ENCODE measurements at regions not wholly inside any gene's neighbourhood (a gene's known extent, or its start where the extent isn't known, plus 50 kb on each side); places are given as distances from the start of the nearest gene placed in this dataset.

DNA sequence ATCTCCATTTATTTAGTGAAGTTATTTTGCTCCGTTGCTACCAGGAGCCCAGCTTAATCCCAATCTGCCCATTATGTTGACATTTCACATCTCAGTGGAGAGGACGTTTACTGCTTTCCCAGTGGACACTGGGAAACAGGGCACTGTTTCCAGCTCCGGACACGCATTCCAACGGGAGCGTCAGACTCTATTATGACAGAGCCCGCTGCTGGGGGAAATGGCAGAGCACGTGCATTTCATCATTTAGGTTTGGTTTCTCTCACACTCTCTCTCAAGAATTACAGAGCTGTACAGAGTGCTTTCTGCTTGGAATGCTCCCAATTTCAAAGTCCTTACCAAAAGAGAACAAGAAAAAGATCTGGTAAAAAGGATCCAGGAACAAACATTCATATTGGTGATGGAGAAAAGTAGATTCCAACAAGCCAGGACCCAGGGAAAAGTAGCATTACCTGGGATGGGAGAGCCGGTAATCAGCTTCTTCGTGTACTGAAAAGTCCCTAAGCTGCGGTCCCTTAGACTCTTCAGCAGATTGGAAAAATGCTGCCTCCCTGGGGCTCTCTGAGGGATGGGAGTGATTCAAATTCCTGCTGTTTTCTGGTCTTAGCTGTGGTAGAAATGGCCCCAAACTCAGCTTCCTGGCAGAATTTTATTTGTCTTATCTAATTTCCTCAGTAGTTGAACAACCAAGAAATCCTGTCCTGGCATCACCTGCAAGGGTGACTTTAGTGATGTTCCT lies 136.0 kb upstream of the THBS1 start:
- DNase-seq (no peak), FAIRE-seq (no peak)
- Histone ChIP-seq H3K27me3 (ENCODE audit: control insufficient read depth in 3 of 3, insufficient read depth in 3 of 3, low read length in 3 of 3) (no peaks in the 10 kb centered on the region), H3K36me3 (ENCODE audit: control insufficient read depth in 3 of 3, insufficient read depth in 2 of 3, low read depth in 1 of 3, low read length in 3 of 3) (no peaks in the 10 kb centered on the region), H3K9me3 (ENCODE audit: control insufficient read depth in 2 of 2, insufficient read depth in 1 of 2, low read depth in 1 of 2, low read length in 1 of 2) (no peaks in the 10 kb centered on the region), H3K27ac (ENCODE audit: low read depth in 1 of 3, low read length in 2 of 3) (no peak overlapping the region), H3K4me1 (ENCODE audit: control insufficient read depth in 3 of 3, insufficient read depth in 2 of 3, low read depth in 1 of 3, low read length in 2 of 3) (no peaks in the 10 kb centered on the region), H3K4me3 (ENCODE audit: low read depth in 1 of 3, low read length in 3 of 3) (no peak overlapping the region)
- 69 to 87% (median 81%) methylated on average over 11 of the region's 11 CpGs for WGBS, 3 donors

GRCh38 chr15:39445931-39446330 lies 134.9 kb upstream of the THBS1 start:
- no peaks in the 10 kb centered on the region for H3K36me3 ChIP-seq (ENCODE audit: control insufficient read depth in 3 of 3, insufficient read depth in 2 of 3, low read depth in 1 of 3, low read length in 3 of 3)
- WGBS, 3 donors, result 74 to 85% (median 79%) methylated on average over 2 of the region's 2 CpGs
- DNase-seq (no peak), FAIRE-seq (no peak)
- H3K4me1 ChIP-seq (ENCODE audit: control insufficient read depth in 3 of 3, insufficient read depth in 2 of 3, low read depth in 1 of 3, low read length in 2 of 3), result no peaks in the 10 kb centered on the region
- H3K4me3 ChIP-seq (ENCODE audit: low read depth in 1 of 3, low read length in 3 of 3), result no peak overlapping the region
- no peaks in the 10 kb centered on the region for H3K27me3 ChIP-seq (ENCODE audit: control insufficient read depth in 3 of 3, insufficient read depth in 3 of 3, low read length in 3 of 3)
- H3K27ac ChIP-seq (ENCODE audit: low read depth in 1 of 3, low read length in 2 of 3), result no peak overlapping the region
- no peaks in the 10 kb centered on the region for H3K9me3 ChIP-seq (ENCODE audit: control insufficient read depth in 2 of 2, insufficient read depth in 1 of 2, low read depth in 1 of 2, low read length in 1 of 2)

DNA sequence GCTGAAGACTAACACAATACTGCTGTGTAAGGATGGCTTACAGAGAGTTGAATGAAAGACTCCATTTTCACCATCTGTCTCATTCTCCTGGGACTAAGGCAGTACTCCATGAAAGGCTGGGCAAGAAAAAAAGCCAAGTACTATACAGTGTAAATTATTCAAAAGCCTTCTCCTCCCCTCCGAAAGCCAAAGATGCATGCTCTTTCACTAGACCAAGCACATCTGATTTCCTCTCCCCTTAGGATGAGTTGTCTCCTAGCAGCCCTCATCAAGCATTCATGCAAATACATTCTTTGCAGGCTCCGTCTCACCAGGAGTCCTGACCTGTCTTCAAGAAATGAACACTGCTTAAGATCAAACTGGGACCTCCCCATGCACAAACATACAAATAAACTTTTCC lies 133.5 kb upstream of the THBS1 start:
- Histone ChIP-seq H3K36me3 (ENCODE audit: control insufficient read depth in 3 of 3, insufficient read depth in 2 of 3, low read depth in 1 of 3, low read length in 3 of 3) (no peaks in the 10 kb centered on the region), H3K4me1 (ENCODE audit: control insufficient read depth in 3 of 3, insufficient read depth in 2 of 3, low read depth in 1 of 3, low read length in 2 of 3) (no peaks in the 10 kb centered on the region), H3K27ac (ENCODE audit: low read depth in 1 of 3, low read length in 2 of 3) (no peak overlapping the region), H3K27me3 (ENCODE audit: control insufficient read depth in 3 of 3, insufficient read depth in 3 of 3, low read length in 3 of 3) (no peaks in the 10 kb centered on the region), H3K4me3 (ENCODE audit: low read depth in 1 of 3, low read length in 3 of 3) (no peak overlapping the region), H3K9me3 (ENCODE audit: control insufficient read depth in 2 of 2, insufficient read depth in 1 of 2, low read depth in 1 of 2, low read length in 1 of 2) (no peaks in the 10 kb centered on the region)
- DNase-seq, result no peak
- 81 to 98% (median 92%) methylated on average over 2 of the region's 2 CpGs for WGBS, 3 donors
- no peak for FAIRE-seq

GRCh38 chr15:39447881-39448280 lies 133.0 kb upstream of the THBS1 start:
- no peaks in the 10 kb centered on the region for H3K9me3 ChIP-seq (ENCODE audit: control insufficient read depth in 2 of 2, insufficient read depth in 1 of 2, low read depth in 1 of 2, low read length in 1 of 2)
- H3K36me3 ChIP-seq (ENCODE audit: control insufficient read depth in 3 of 3, insufficient read depth in 2 of 3, low read depth in 1 of 3, low read length in 3 of 3), result no peaks in the 10 kb centered on the region
- H3K27ac ChIP-seq (ENCODE audit: low read depth in 1 of 3, low read length in 2 of 3), result no peak overlapping the region
- H3K4me1 ChIP-seq (ENCODE audit: control insufficient read depth in 3 of 3, insufficient read depth in 2 of 3, low read depth in 1 of 3, low read length in 2 of 3), result no peaks in the 10 kb centered on the region
- H3K4me3 ChIP-seq (ENCODE audit: low read depth in 1 of 3, low read length in 3 of 3), result no peak overlapping the region
- WGBS, 3 donors, result 85 to 91% (median 88%) methylated on average over 4 of the region's 4 CpGs
- no peaks in the 10 kb centered on the region for H3K27me3 ChIP-seq (ENCODE audit: control insufficient read depth in 3 of 3, insufficient read depth in 3 of 3, low read length in 3 of 3)
- DNase-seq, result no peak
- no peak for FAIRE-seq

- H3K4me1 ChIP-seq (ENCODE audit: control insufficient read depth in 3 of 3, insufficient read depth in 2 of 3, low read depth in 1 of 3, low read length in 2 of 3), result no peaks in the 10 kb centered on the region
- H3K27me3 ChIP-seq (ENCODE audit: control insufficient read depth in 3 of 3, insufficient read depth in 3 of 3, low read length in 3 of 3), result no peaks in the 10 kb centered on the region
- DNase-seq (no peak), FAIRE-seq (no peak)
- 64 to 77% (median 73%) methylated on average over 4 of the region's 4 CpGs for WGBS, 3 donors
- H3K27ac ChIP-seq (ENCODE audit: low read depth in 1 of 3, low read length in 2 of 3), result no peak overlapping the region
- no peaks in the 10 kb centered on the region for H3K9me3 ChIP-seq (ENCODE audit: control insufficient read depth in 2 of 2, insufficient read depth in 1 of 2, low read depth in 1 of 2, low read length in 1 of 2)
- H3K4me3 ChIP-seq (ENCODE audit: low read depth in 1 of 3, low read length in 3 of 3), result no peak overlapping the region
- H3K36me3 ChIP-seq (ENCODE audit: control insufficient read depth in 3 of 3, insufficient read depth in 2 of 3, low read depth in 1 of 3, low read length in 3 of 3), result no peaks in the 10 kb centered on the region
Observed at GRCh38 chr15:39448409-39448808, 132.5 kb upstream of the THBS1 start.

DNA sequence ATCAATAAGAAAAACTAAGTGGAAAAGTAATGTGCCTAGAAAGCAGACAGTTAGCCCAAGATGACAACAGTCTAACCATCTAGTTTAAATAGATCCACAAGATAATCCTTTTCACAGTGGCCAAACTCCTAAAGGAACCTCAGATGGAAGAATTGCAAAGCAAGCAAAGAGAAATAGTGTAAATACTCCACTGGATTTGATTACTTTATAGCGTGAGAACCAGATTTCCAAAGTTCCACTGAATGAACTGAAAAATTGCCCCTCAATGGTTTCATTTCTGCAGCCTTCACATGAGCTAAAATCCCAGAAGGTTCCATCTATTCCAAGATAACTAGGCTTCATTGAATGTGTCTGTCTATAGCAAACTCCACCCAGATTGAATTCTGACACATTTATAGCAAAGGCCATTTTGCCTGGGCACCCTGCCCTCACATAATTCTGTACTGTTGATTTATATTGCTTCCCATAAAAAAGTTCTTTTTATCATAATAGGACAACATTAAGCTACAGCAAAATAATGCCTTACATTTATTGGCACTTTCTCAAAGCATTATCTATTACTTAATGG lies 129.7 kb upstream of the THBS1 start:
- Histone ChIP-seq H3K9me3 (ENCODE audit: control insufficient read depth in 2 of 2, insufficient read depth in 1 of 2, low read depth in 1 of 2, low read length in 1 of 2) (no peaks in the 10 kb centered on the region), H3K36me3 (ENCODE audit: control insufficient read depth in 3 of 3, insufficient read depth in 2 of 3, low read depth in 1 of 3, low read length in 3 of 3) (no peaks in the 10 kb centered on the region), H3K27me3 (ENCODE audit: control insufficient read depth in 3 of 3, insufficient read depth in 3 of 3, low read length in 3 of 3) (no peaks in the 10 kb centered on the region), H3K4me1 (ENCODE audit: control insufficient read depth in 3 of 3, insufficient read depth in 2 of 3, low read depth in 1 of 3, low read length in 2 of 3) (no peaks in the 10 kb centered on the region), H3K4me3 (ENCODE audit: low read depth in 1 of 3, low read length in 3 of 3) (no peak overlapping the region), H3K27ac (ENCODE audit: low read depth in 1 of 3, low read length in 2 of 3) (no peak overlapping the region)
- no peak for FAIRE-seq
- 27 to 38% (median 32%) methylated on average over 1 of the region's 1 CpG for WGBS, 3 donors
- peak in 1 of 2 donors; percentile 22 for DNase-seq

GRCh38 chr15:39451871-39452270 lies 129.0 kb upstream of the THBS1 start:
- Histone ChIP-seq H3K4me1 (ENCODE audit: control insufficient read depth in 3 of 3, insufficient read depth in 2 of 3, low read depth in 1 of 3, low read length in 2 of 3) (no peaks in the 10 kb centered on the region), H3K36me3 (ENCODE audit: control insufficient read depth in 3 of 3, insufficient read depth in 2 of 3, low read depth in 1 of 3, low read length in 3 of 3) (no peaks in the 10 kb centered on the region), H3K4me3 (ENCODE audit: low read depth in 1 of 3, low read length in 3 of 3) (no peak overlapping the region), H3K27ac (ENCODE audit: low read depth in 1 of 3, low read length in 2 of 3) (no peak overlapping the region), H3K27me3 (ENCODE audit: control insufficient read depth in 3 of 3, insufficient read depth in 3 of 3, low read length in 3 of 3) (no peaks in the 10 kb centered on the region), H3K9me3 (ENCODE audit: control insufficient read depth in 2 of 2, insufficient read depth in 1 of 2, low read depth in 1 of 2, low read length in 1 of 2) (no peaks in the 10 kb centered on the region)
- DNase-seq (no peak), FAIRE-seq (no peak)
- 23 to 49% (median 31%) methylated on average over 7 of the region's 7 CpGs for WGBS, 3 donors

DNA sequence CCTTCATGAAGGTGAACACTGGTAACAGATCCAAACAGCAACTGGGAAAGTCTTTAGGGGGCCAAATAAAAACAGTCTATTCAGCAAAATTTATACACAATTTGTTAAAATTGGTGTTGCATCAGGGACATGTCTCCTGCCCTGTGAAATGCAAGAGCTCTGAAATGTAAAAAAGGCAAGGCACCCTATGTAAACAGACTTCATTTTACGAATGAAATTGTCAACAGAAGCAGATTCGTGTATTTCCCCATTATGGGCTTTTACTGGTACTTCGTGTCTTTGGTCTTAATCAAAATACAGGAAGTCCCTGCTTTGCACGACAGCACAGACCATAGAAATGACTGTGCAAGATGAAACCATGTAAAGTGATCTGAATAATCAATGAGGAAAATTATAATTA lies 127.3 kb upstream of the THBS1 start:
- H3K9me3 ChIP-seq (ENCODE audit: control insufficient read depth in 2 of 2, insufficient read depth in 1 of 2, low read depth in 1 of 2, low read length in 1 of 2), result no peaks in the 10 kb centered on the region
- H3K4me3 ChIP-seq (ENCODE audit: low read depth in 1 of 3, low read length in 3 of 3), result no peak overlapping the region
- FAIRE-seq (no peak), DNase-seq (no peak)
- peak overlapping the region in 1 of 3 donors; percentile 53 for H3K27ac ChIP-seq (ENCODE audit: low read depth in 1 of 3, low read length in 2 of 3)
- H3K27me3 ChIP-seq (ENCODE audit: control insufficient read depth in 3 of 3, insufficient read depth in 3 of 3, low read length in 3 of 3), result no peaks in the 10 kb centered on the region
- WGBS, 3 donors, result 48 to 69% (median 51%) methylated on average over 4 of the region's 4 CpGs
- no peaks in the 10 kb centered on the region for H3K36me3 ChIP-seq (ENCODE audit: control insufficient read depth in 3 of 3, insufficient read depth in 2 of 3, low read depth in 1 of 3, low read length in 3 of 3)
- H3K4me1 ChIP-seq (ENCODE audit: control insufficient read depth in 3 of 3, insufficient read depth in 2 of 3, low read depth in 1 of 3, low read length in 2 of 3), result no peaks in the 10 kb centered on the region

All from small intestine (tissue), 7 donors.